Ovary (tissue), 3 donors: ENCODE measurements at regions not wholly inside any gene's neighbourhood (a gene's known extent, or its start where the extent isn't known, plus 50 kb on each side); places are given as distances from the start of the nearest gene placed in this dataset.

Source experiments
- CTCF ChIP-seq, 3 donors: fragments of 450-650 bp in 2 of 3; fragments of 200-600 bp in 1 of 3; IDR thresholded peaks; one replicate each; pipeline versions ENCODE4 v1.5.1 to v1.8.0; 2016 to 2022; ENCODE audit warnings: antibody characterized with exemption in 3 of 3, mild to moderate bottlenecking in 1 of 3
- POLR2A ChIP-seq: fragments of 450-650 bp; IDR thresholded peaks from one replicate; pipeline ENCODE4 v1.6.1; 2017; ENCODE audit warnings: antibody characterized with exemption, mild to moderate bottlenecking, moderate library complexity
- donor health status: DM: no; HTN: no; CAD: no.

- no peak for TF ChIP-seq CTCF (IDR thresholded peaks at IDR 0.05)
- TF ChIP-seq POLR2A: no peak
Measured at GRCh38 chr10:57987055-57987721, 280.5 kb downstream of the IPMK start.
